ENCODE measurements at regions not wholly inside any gene's neighbourhood (a gene's known extent, or its start where the extent isn't known, plus 50 kb on each side); places are given as distances from the start of the nearest gene placed in this dataset.
"Not testable (repeated sequence)": the region's sequence is repeated elsewhere in the genome, so short reads cannot be mapped to it uniquely, and the experiment has no call there.

GRCh38 chr14:34297786-34298520, 164.1 kb downstream of the SPTSSA start:
- no peak for DNase-seq

GRCh38 chr14:34283590-34283989, 178.4 kb downstream of the SPTSSA start:
- DNase-seq = no peak

GRCh38 chr14:34277191-34277590, 184.8 kb downstream of the SPTSSA start:
- no peak for DNase-seq

- no peak for DNase-seq
These were observed 186.5 kb downstream of the SPTSSA start for GRCh38 chr14:34275530-34275929.

- no peak for DNase-seq
These were observed 187.0 kb downstream of the SPTSSA start for GRCh38 chr14:34275078-34275477.

- DNase-seq = not testable (repeated sequence)
These were observed 188.3 kb downstream of the SPTSSA start for GRCh38 chr14:34273716-34274115.

GRCh38 chr14:34270361-34270760, 191.7 kb downstream of the SPTSSA start:
- no peak for DNase-seq

GRCh38 chr14:34266344-34266743, 195.7 kb downstream of the SPTSSA start:
- no peak for DNase-seq

GRCh38 chr14:34262127-34262910, 199.7 kb downstream of the SPTSSA start:
- no peak for DNase-seq

- no peak for DNase-seq
These were observed 202.0 kb downstream of the SPTSSA start for GRCh38 chr14:34259996-34260395.

- no peak for DNase-seq
These were observed 203.7 kb downstream of the SPTSSA start for GRCh38 chr14:34258318-34258717.

- no peak for DNase-seq
These were observed 204.5 kb downstream of the SPTSSA start for GRCh38 chr14:34257505-34257904.

GRCh38 chr14:34256223-34256622, 205.8 kb downstream of the SPTSSA start:
- DNase-seq = no peak

GRCh38 chr14:34254571-34254970, 207.5 kb downstream of the SPTSSA start:
- DNase-seq = no peak

GRCh38 chr14:34254031-34254430, 208.0 kb downstream of the SPTSSA start:
- DNase-seq = no peak

GRCh38 chr14:34252227-34252626, 209.8 kb downstream of the SPTSSA start:
- DNase-seq = no peak

- no peak for DNase-seq
These were observed 210.4 kb downstream of the SPTSSA start for GRCh38 chr14:34251662-34252061.

GRCh38 chr14:34250959-34251358, 211.1 kb downstream of the SPTSSA start:
- no peak for DNase-seq

- DNase-seq = no peak
These were observed 214.4 kb downstream of the SPTSSA start for GRCh38 chr14:34247605-34248004.

GRCh38 chr14:34246206-34246605, 215.8 kb downstream of the SPTSSA start:
- DNase-seq = no peak

GRCh38 chr14:34243401-34243800, 218.6 kb downstream of the SPTSSA start:
- no peak for DNase-seq

- no peak for DNase-seq
These were observed 219.0 kb downstream of the SPTSSA start for GRCh38 chr14:34243001-34243400.

- DNase-seq = no peak
These were observed 220.8 kb downstream of the SPTSSA start for GRCh38 chr14:34241185-34241711.

- DNase-seq = no peak
These were observed 223.4 kb downstream of the SPTSSA start for GRCh38 chr14:34238610-34239009.
